SK-N-SH (cell line): ENCODE measurements at regions not wholly inside any gene's neighbourhood (a gene's known extent, or its start where the extent isn't known, plus 50 kb on each side); places are given as distances from the start of the nearest gene placed in this dataset.
"Not testable (repeated sequence)": the region's sequence is repeated elsewhere in the genome, so short reads cannot be mapped to it uniquely, and the experiment has no call there.

Experiments used
- CTCF ChIA-PET: fragments of 300-600, 350-600 bp; formaldehyde crosslinking; extraction: SDS; loops from one replicate; lab custom pipeline; 2021; lab: Yijun Ruan, JAX
- POLR2A ChIA-PET: fragments of 350-600 bp; sonication (Branson Sonifier 250); formaldehyde crosslinking; extraction: SDS; loops from one replicate; lab custom pipeline; 2020; ENCODE audit warnings: antibody characterized with exemption, inconsistent platforms; lab: Yijun Ruan, JAX
- DNase-seq: peaks from one replicate; pipeline ENCODE4 v3.0.0; 2012
- H2AFZ ChIP-seq: fragments of 200-600 bp; sonication (generic); 2 replicates; pipeline ENCODE4 v1.8.1; 2016; ENCODE audit warnings: antibody characterized with exemption, mild to moderate bottlenecking, low read depth
- H3F3A ChIP-seq: fragments of 200-600 bp; sonication (generic); replicated peaks from 2 replicates; pipeline ENCODE3; 2016; ENCODE audit warnings: antibody characterized with exemption, mild to moderate bottlenecking; ENCODE audit not compliant: insufficient read depth
- H3K27ac ChIP-seq, 2 experiments: fragments of 200-500 bp in 1 of 2; fragments of 200-600 bp in 1 of 2; sonication (Bioruptor generic) in 1 of 2; sonication (generic), shearing (Covaris generic) in 1 of 2; 2 replicates each; pipeline versions ENCODE4 v1.5.1 to v1.6.1; 2014 to 2016; ENCODE audit warnings: low read depth in 2 of 2, inconsistent platforms in 1 of 2, low read length in 1 of 2, mild to moderate bottlenecking in 1 of 2, mixed read lengths in 1 of 2
- H3K27me3 ChIP-seq: fragments of 200-600 bp; sonication (generic), shearing (Covaris generic); 2 replicates; pipeline ENCODE4 v1.6.1; 2016; ENCODE audit warnings: mixed run types; ENCODE audit not compliant: insufficient read depth
- H3K36me3 ChIP-seq, 2 experiments: fragments of 200-500 bp in 1 of 2; fragments of 200-600 bp in 1 of 2; sonication (Bioruptor generic) in 1 of 2; sonication (generic) in 1 of 2; replicated peaks in 1 of 2; 2 replicates each; pipeline versions ENCODE3 to v1.5.1; 2014 to 2016; ENCODE audit warnings: low read length in 1 of 2, mild to moderate bottlenecking in 1 of 2; ENCODE audit not compliant: insufficient read depth in 2 of 2, control insufficient read depth in 1 of 2
- H3K4me1 ChIP-seq, 2 experiments: fragments of 200-500 bp in 1 of 2; fragments of 200-600 bp in 1 of 2; sonication (Bioruptor generic) in 1 of 2; sonication (generic), shearing (Covaris generic) in 1 of 2; 2 replicates each; pipeline versions ENCODE4 v1.5.1 to v1.6.1; 2014 to 2016; ENCODE audit warnings: low read depth in 1 of 2, low read length in 1 of 2, mixed run types in 1 of 2; ENCODE audit not compliant: insufficient read depth in 2 of 2, control insufficient read depth in 1 of 2
- H3K4me2 ChIP-seq: fragments of 200-600 bp; sonication (generic), shearing (Covaris generic); 2 replicates; pipeline ENCODE4 v1.6.1; 2017; ENCODE audit warnings: mixed run types
- H3K4me3 ChIP-seq, 2 experiments: fragments of 200-500 bp in 1 of 2; fragments of 200-600 bp in 1 of 2; sonication (Bioruptor generic) in 1 of 2; sonication (generic), shearing (Covaris generic) in 1 of 2; 2 replicates each; pipeline versions ENCODE4 v1.5.1 to v1.8.1; 2014 to 2016; ENCODE audit warnings: low read depth in 2 of 2, inconsistent platforms in 1 of 2, low read length in 1 of 2, mild to moderate bottlenecking in 1 of 2, mixed read lengths in 1 of 2, moderate library complexity in 1 of 2
- H3K79me2 ChIP-seq: fragments of 200-600 bp; sonication (generic); 2 replicates; pipeline ENCODE4 v1.8.1; 2017; ENCODE audit warnings: mild to moderate bottlenecking; ENCODE audit not compliant: insufficient read depth
- H3K9ac ChIP-seq: fragments of 200-600 bp; sonication (generic); 2 replicates; pipeline ENCODE4 v1.6.1; 2017; ENCODE audit warnings: mixed run types
- H3K9me2 ChIP-seq: fragments of 200-600 bp; sonication (generic); 2 replicates; pipeline ENCODE4 v1.6.1; 2017; ENCODE audit warnings: mixed run types
- H3K9me3 ChIP-seq: fragments of 200-600 bp; sonication (generic); 2 replicates; pipeline ENCODE4 v1.6.1; 2017; ENCODE audit warnings: mixed run types, mild to moderate bottlenecking, moderate library complexity
- H4K20me1 ChIP-seq: fragments of 200-600 bp; sonication (generic); 2 replicates; pipeline ENCODE4 v1.6.1; 2017; ENCODE audit warnings: mild to moderate bottlenecking, mixed run types; ENCODE audit not compliant: insufficient read depth
- CTCF ChIP-seq: fragments of 200-600 bp; sonication (generic); IDR thresholded peaks from 2 replicates; pipeline ENCODE4 v1.6.1; 2017; ENCODE audit warnings: antibody characterized with exemption, mild to moderate bottlenecking, moderate library complexity
- EP300 ChIP-seq, 2 experiments: IDR thresholded peaks; 2 replicates each; pipeline versions ENCODE4 v1.4.0 to v1.6.1; 2012; ENCODE audit warnings: borderline replicate concordance in 1 of 2, low read depth in 1 of 2, low read length in 1 of 2
- FOSL2 ChIP-seq: IDR thresholded peaks from 2 replicates; pipeline ENCODE4 v1.4.0; 2012; ENCODE audit warnings: low read depth, mild to moderate bottlenecking, moderate library complexity, borderline replicate concordance
- FOXM1 ChIP-seq: IDR thresholded peaks from 2 replicates; pipeline ENCODE4 v1.4.0; 2012; ENCODE audit warnings: low read depth, mild to moderate bottlenecking
- POLR2AphosphoS5 ChIP-seq: IDR thresholded peaks from 2 replicates; pipeline ENCODE4 v1.6.1; 2012; ENCODE audit warnings: low read depth, low read length
- RAD21 ChIP-seq: IDR thresholded peaks from 2 replicates; pipeline ENCODE4 v1.6.1; 2012; ENCODE audit warnings: mild to moderate bottlenecking, low read length
- RCOR1 ChIP-seq: fragments of 150-350 bp; IDR thresholded peaks from 2 replicates; pipeline ENCODE4 v1.6.1; 2017; ENCODE audit warnings: antibody characterized with exemption, low read length
- SIN3A ChIP-seq: IDR thresholded peaks from 2 replicates; pipeline ENCODE4 v1.6.1; 2012; ENCODE audit warnings: low read depth, mild to moderate bottlenecking, low read length, moderate library complexity, borderline replicate concordance
- SMC3 ChIP-seq: IDR thresholded peaks from 2 replicates; pipeline ENCODE4 v1.6.1; 2012; ENCODE audit warnings: low read depth, low read length, improper control_type of control experiment
- TCF12 ChIP-seq: IDR thresholded peaks from 2 replicates; pipeline ENCODE4 v1.4.0; 2012
- TEAD4 ChIP-seq: IDR thresholded peaks from 2 replicates; pipeline ENCODE4 v1.4.0; 2012; ENCODE audit warnings: mild to moderate bottlenecking, borderline replicate concordance; ENCODE audit not compliant: insufficient read depth
- WGBS: methylation state at CpG from one replicate; pipeline ENCODE4 v1.1.6; 2017; ENCODE audit warnings: low lambda C conversion rate; 5-methylcytosine and 5-hydroxymethylcytosine counted together
- TF ChIP-seq, protein P1 (sequence below): fragments of 150-350 bp; IDR thresholded peaks from 2 replicates; pipeline ENCODE4 v1.6.1; 2017; ENCODE audit warnings: antibody characterized with exemption, low read length, low read depth, borderline replicate concordance
- TF ChIP-seq, protein P2 (sequence below): IDR thresholded peaks from 2 replicates; pipeline ENCODE4 v1.4.0; 2012; ENCODE audit warnings: low read depth, borderline replicate concordance
- TF ChIP-seq, protein P3 (sequence below): IDR thresholded peaks from 2 replicates; pipeline ENCODE4 v1.4.0; 2012; ENCODE audit warnings: low read depth, borderline replicate concordance

DNA sequence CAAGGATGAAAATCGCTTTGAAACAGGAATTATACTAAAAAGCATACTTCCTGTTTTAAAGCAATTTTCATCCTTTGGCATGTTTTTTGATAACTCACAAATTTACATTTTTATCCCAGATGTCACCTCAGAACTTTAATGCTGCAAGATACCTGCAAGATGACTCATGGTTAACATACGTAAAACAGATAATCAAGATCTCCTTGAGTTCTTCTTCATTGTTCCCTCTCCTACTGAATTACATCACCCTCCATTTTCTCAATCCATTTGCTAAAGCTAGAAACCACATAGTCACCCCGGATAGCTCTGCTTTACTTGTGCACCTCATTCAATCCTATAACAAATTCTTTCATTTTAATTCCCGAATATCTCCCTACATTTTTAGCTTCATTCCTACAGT is 1114.2 kb downstream of the PLA2G4A start:
- no peaks in the 10 kb centered on the region for H4K20me1 ChIP-seq
- no peak for DNase-seq
- H3K4me1 ChIP-seq, result no peaks in the 10 kb centered on the region; a peak in 1 of 4 replicates
- H3K4me3 ChIP-seq, result no peak overlapping the region
- POLR2A ChIA-PET, result no interaction called here
- H3K4me2 ChIP-seq, result no peak overlapping the region
- no peaks in the 10 kb centered on the region for H3K9me2 ChIP-seq
- H2AFZ ChIP-seq, result 0 out of 2 replicates have a peak overlapping the region, but pooled peaks have one; percentile 6
- no peak for TF ChIP-seq RAD21
- TF ChIP-seq, protein P1, sequence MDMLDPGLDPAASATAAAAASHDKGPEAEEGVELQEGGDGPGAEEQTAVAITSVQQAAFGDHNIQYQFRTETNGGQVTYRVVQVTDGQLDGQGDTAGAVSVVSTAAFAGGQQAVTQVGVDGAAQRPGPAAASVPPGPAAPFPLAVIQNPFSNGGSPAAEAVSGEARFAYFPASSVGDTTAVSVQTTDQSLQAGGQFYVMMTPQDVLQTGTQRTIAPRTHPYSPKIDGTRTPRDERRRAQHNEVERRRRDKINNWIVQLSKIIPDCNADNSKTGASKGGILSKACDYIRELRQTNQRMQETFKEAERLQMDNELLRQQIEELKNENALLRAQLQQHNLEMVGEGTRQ, result no peak
- TF ChIP-seq FOXM1, result no peak
- TF ChIP-seq SMC3, result no peak
- no peak for TF ChIP-seq TCF12
- no peak for TF ChIP-seq CTCF
- TF ChIP-seq, all 33 proteins: peak for 0
- WGBS, result 67% methylated on average over 4 of the region's 4 CpGs
- Histone ChIP-seq H3K9ac (no peak overlapping the region), H3K9me3 (no peaks in the 10 kb centered on the region; the same call in 1 of the 2 replicates), H3K27ac (no peak overlapping the region), H3F3A (no peaks in the 10 kb centered on the region), H3K27me3 (no peaks in the 10 kb centered on the region), H3K36me3 (no peaks in the 10 kb centered on the region), H3K79me2 (no peaks in the 10 kb centered on the region)
- CTCF ChIA-PET, result no interaction called here

- no peak overlapping the region for H3K4me3 ChIP-seq
Measured at GRCh38 chr1:187943606-187944403, 1115.1 kb downstream of the PLA2G4A start.

DNA sequence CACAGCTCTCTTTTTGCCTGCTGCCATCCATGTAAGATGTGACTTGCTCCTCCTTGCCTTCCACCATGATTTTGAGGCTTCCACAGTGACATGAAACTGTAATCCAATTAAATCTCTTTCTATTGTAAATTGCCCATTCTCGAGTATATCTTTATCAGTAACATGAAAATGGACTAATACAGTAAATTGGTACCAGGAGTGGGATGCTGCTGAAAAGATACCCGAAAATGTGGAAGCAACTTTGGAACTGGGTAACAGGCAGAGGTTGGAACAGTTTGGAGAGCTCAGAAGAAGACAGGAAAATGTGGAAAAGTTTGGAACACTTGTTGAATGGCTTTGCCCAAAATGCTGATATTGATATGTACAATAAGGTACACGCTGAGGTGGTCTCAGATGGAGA is 1117.9 kb downstream of the PLA2G4A start:
- H3K4me1 ChIP-seq, H3K36me3 ChIP-seq, H3K79me2 ChIP-seq, H4K20me1 ChIP-seq, H3F3A ChIP-seq, H3K4me3 ChIP-seq, H3K9ac ChIP-seq, CTCF ChIA-PET, H3K27ac ChIP-seq, DNase-seq, H3K9me2 ChIP-seq, H3K4me2 ChIP-seq, H2AFZ ChIP-seq, POLR2A ChIA-PET, H3K9me3 ChIP-seq, H3K27me3 ChIP-seq: not testable (repeated sequence)
- 39% methylated on average over 3 of the region's 3 CpGs for WGBS

More at GRCh38 chr1:187943606-187944403, 1115.1 kb downstream of the PLA2G4A start:
- Histone ChIP-seq H3K36me3 (no peaks in the 10 kb centered on the region), H3K27ac (no peak overlapping the region), H3K4me1 (no peaks in the 10 kb centered on the region; a peak in 1 of 4 replicates), H2AFZ (0 out of 2 replicates have a peak overlapping the region, but pooled peaks have one; percentile 6), H3K4me2 (no peak overlapping the region), H3K9me2 (no peaks in the 10 kb centered on the region), H4K20me1 (no peaks in the 10 kb centered on the region), H3K9me3 (no peaks in the 10 kb centered on the region; the same call in 1 of the 2 replicates), H3K79me2 (no peaks in the 10 kb centered on the region), H3K27me3 (no peaks in the 10 kb centered on the region), H3F3A (no peaks in the 10 kb centered on the region), H3K9ac (no peak overlapping the region)
- ChIA-PET POLR2A (no interaction called here), CTCF (no interaction called here)
- TF ChIP-seq FOSL2 (no peak), SIN3A (no peak), RAD21 (no peak), RCOR1 (no peak), TEAD4 (no peak), EP300 (IDR thresholded peaks at IDR 0.05; ENCODE audit: borderline replicate concordance in 1 of 2, low read depth in 1 of 2, low read length in 1 of 2) (no peak), SMC3 (no peak), POLR2AphosphoS5 (no peak)
- TF ChIP-seq, protein P2, sequence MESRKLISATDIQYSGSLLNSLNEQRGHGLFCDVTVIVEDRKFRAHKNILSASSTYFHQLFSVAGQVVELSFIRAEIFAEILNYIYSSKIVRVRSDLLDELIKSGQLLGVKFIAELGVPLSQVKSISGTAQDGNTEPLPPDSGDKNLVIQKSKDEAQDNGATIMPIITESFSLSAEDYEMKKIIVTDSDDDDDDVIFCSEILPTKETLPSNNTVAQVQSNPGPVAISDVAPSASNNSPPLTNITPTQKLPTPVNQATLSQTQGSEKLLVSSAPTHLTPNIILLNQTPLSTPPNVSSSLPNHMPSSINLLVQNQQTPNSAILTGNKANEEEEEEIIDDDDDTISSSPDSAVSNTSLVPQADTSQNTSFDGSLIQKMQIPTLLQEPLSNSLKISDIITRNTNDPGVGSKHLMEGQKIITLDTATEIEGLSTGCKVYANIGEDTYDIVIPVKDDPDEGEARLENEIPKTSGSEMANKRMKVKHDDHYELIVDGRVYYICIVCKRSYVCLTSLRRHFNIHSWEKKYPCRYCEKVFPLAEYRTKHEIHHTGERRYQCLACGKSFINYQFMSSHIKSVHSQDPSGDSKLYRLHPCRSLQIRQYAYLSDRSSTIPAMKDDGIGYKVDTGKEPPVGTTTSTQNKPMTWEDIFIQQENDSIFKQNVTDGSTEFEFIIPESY, result no peak
- TF ChIP-seq, protein P3, sequence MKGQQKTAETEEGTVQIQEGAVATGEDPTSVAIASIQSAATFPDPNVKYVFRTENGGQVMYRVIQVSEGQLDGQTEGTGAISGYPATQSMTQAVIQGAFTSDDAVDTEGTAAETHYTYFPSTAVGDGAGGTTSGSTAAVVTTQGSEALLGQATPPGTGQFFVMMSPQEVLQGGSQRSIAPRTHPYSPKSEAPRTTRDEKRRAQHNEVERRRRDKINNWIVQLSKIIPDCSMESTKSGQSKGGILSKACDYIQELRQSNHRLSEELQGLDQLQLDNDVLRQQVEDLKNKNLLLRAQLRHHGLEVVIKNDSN, result no peak
- no peak for DNase-seq
- WGBS, result 57% methylated on average over 2 of the region's 2 CpGs
